ENCODE measurements at regions not wholly inside any gene's neighbourhood (a gene's known extent, or its start where the extent isn't known, plus 50 kb on each side); places are given as distances from the start of the nearest gene placed in this dataset.

- H2BK120ac ChIP-seq (replicated peaks; ENCODE audit: low read depth, low read length), result no peak overlapping the region
- CTCF ChIA-PET (ENCODE audit: partially characterized antibody), result interaction anchor here (0.6 to 3.5 kb wide), 3 partner anchors 8 to 299 kb away, joined by 3 to 16 read pairs (median 3); no protein-coding TSS in a partner anchor
- no peak overlapping the region for H2BK15ac ChIP-seq (ENCODE audit: low read length)
- H4K91ac ChIP-seq (replicated peaks; ENCODE audit: insufficient read length, low read length), result no peak overlapping the region
- H4K8ac ChIP-seq (ENCODE audit: extremely low read depth, insufficient read depth, low read length), result no peak overlapping the region
- no peak overlapping the region for H3K18ac ChIP-seq (ENCODE audit: extremely low read depth, low read length)
- H4K20me1 ChIP-seq (replicated peaks in 1 of 2; ENCODE audit: control insufficient read depth in 1 of 2, insufficient read depth in 2 of 2, low read length in 2 of 2), result no peaks in the 10 kb centered on the region
- no peak overlapping the region for H2BK12ac ChIP-seq (ENCODE audit: low read depth, low read length)
- H3K4me3 ChIP-seq (ENCODE audit: extremely low read depth in 1 of 4, insufficient read depth in 2 of 4, low read depth in 3 of 4, low read length in 4 of 4), result no peak overlapping the region
- H3K4me1 ChIP-seq (replicated peaks in 1 of 4; ENCODE audit: control insufficient read depth in 3 of 4, insufficient read depth in 4 of 4, low read length in 3 of 4), result no peaks in the 10 kb centered on the region
- no peak overlapping the region for H3K14ac ChIP-seq (ENCODE audit: insufficient read length)
- H3K9ac ChIP-seq (replicated peaks in 1 of 4; ENCODE audit: extremely low read depth in 1 of 4, low read depth in 3 of 4, low read length in 3 of 4), result no peak overlapping the region
- H3K9me3 ChIP-seq (ENCODE audit: insufficient read depth in 2 of 2, low read depth in 1 of 2, low read length in 1 of 2), result no peaks in the 10 kb centered on the region
- H2AFZ ChIP-seq (ENCODE audit: low read length), result no peak overlapping the region
- H3K23ac ChIP-seq (ENCODE audit: insufficient read length), result no peak overlapping the region
- H3K36me3 ChIP-seq (ENCODE audit: control insufficient read depth in 2 of 4, insufficient read depth in 4 of 4, low read length in 3 of 4), result no peaks in the 10 kb centered on the region
- no peak overlapping the region for H2BK20ac ChIP-seq (ENCODE audit: low read length)
- H3K23me2 ChIP-seq (ENCODE audit: low read depth, low read length), result no peaks in the 10 kb centered on the region
- H3K79me1 ChIP-seq (ENCODE audit: low read depth, low read length), result no peaks in the 10 kb centered on the region
- WGBS, 2 experiments (ENCODE audit: extremely low coverage in 1 of 2, insufficient coverage in 1 of 2, insufficient read length in 1 of 2, insufficient replicate concordance in 2 of 2, low coverage in 1 of 2, low lambda C conversion rate in 2 of 2, missing lambda C conversion rate in 1 of 2), result 100% methylated on average over 2 of the region's 2 CpGs; no CpG with 5 or more reads in 1 of the 2 experiments
- H2BK5ac ChIP-seq (ENCODE audit: low read depth, low read length), result no peak overlapping the region
- POLR2A ChIA-PET (ENCODE audit: partially characterized antibody), result no interaction called here
- H3K4ac ChIP-seq (replicated peaks; ENCODE audit: insufficient read length, low read depth, low read length), result no peak overlapping the region
- H3K27me3 ChIP-seq (replicated peaks in 1 of 4; ENCODE audit: control insufficient read depth in 3 of 4, extremely low read depth in 1 of 4, insufficient read depth in 3 of 4, low read length in 3 of 4), result peaks cover 0 to 2% (median 0%) of the 10 kb centered on the region in 4 experiments; a peak in 1 of 7 replicates
- FAIRE-seq (no peak), DNase-seq (ENCODE audit: low read depth in 1 of 2, low spot score in 2 of 2) (no peak)
- no peak overlapping the region for H3K4me2 ChIP-seq (ENCODE audit: insufficient read depth in 1 of 2, low read depth in 2 of 2, low read length in 2 of 2)
- no peak overlapping the region for H4K5ac ChIP-seq (ENCODE audit: insufficient read length, low read depth, low read length)
- H3K27ac ChIP-seq (ENCODE audit: low read depth, low read length), result no peak overlapping the region
- no peak overlapping the region for H2AK5ac ChIP-seq (ENCODE audit: low read depth, low read length)
- no peak overlapping the region for H3K56ac ChIP-seq (replicated peaks; ENCODE audit: insufficient read length, low read depth, low read length)
- no peaks in the 10 kb centered on the region for H3K79me2 ChIP-seq (ENCODE audit: control insufficient read depth in 1 of 2, insufficient read depth in 2 of 2, low read length in 2 of 2)
- TF ChIP-seq POLR2AphosphoS5 (IDR thresholded peaks at IDR 0.05; ENCODE audit: low read depth, low read length) (no peak), POLR2A (IDR thresholded peaks at IDR 0.05; ENCODE audit: control extremely low read depth in 1 of 2, low read depth in 2 of 2, low read length in 2 of 2) (no peak), MAFK (IDR thresholded peaks at IDR 0.05; ENCODE audit: low read depth, low read length) (no peak), CHD2 (IDR thresholded peaks at IDR 0.05; ENCODE audit: low read length) (no peak), PHF8 (conservative IDR thresholded peaks at IDR 0.05; ENCODE audit: low read depth, low read length) (no peak), EZH2 (IDR thresholded peaks at IDR 0.05; ENCODE audit: low read depth, low read length, severe bottlenecking) (no peak), RXRA (IDR thresholded peaks at IDR 0.05; ENCODE audit: insufficient read depth, low read depth, low read length) (no peak), SIX5 (IDR thresholded peaks at IDR 0.05; ENCODE audit: low read depth, low read length) (no peak), CEBPB (IDR thresholded peaks at IDR 0.05; ENCODE audit: low read depth, low read length) (no peak), ZNF274 (IDR thresholded peaks at IDR 0.05; ENCODE audit: borderline replicate concordance, extremely low read depth, low read length) (no peak), SAP30 (IDR thresholded peaks at IDR 0.05; ENCODE audit: insufficient read depth, insufficient replicate concordance, low read length) (no peak), RNF2 (IDR thresholded peaks at IDR 0.05; ENCODE audit: borderline replicate concordance, low read depth, low read length, missing control alignments, poor library complexity, severe bottlenecking) (no peak), TBP (IDR thresholded peaks at IDR 0.05; ENCODE audit: low read depth, low read length) (no peak), SIRT6 (IDR thresholded peaks at IDR 0.05; ENCODE audit: low read length) (no peak), CHD1 (IDR thresholded peaks at IDR 0.05; ENCODE audit: low read depth, low read length) (no peak), JUN (IDR thresholded peaks at IDR 0.05; ENCODE audit: low read depth, low read length) (no peak), JUND (IDR thresholded peaks at IDR 0.05; ENCODE audit: low read length) (no peak)
Measured at GRCh38 chr2:195490319-195490718, 166.7 kb upstream of the SLC39A10 start.
